ENCODE measurements at regions not wholly inside any gene's neighbourhood (a gene's known extent, or its start where the extent isn't known, plus 50 kb on each side); places are given as distances from the start of the nearest gene placed in this dataset.

- DNase-seq: no peak
Observed at GRCh38 chr14:98751110-98751509, 520.9 kb downstream of the BCL11B start.

GRCh38 chr14:98752660-98753059, 519.3 kb downstream of the BCL11B start:
- no peak for DNase-seq

GRCh38 chr14:98754343-98755020, 517.5 kb downstream of the BCL11B start:
- no peak for DNase-seq

- no peak for DNase-seq
Observed at GRCh38 chr14:98756749-98757148, 515.2 kb downstream of the BCL11B start.

DNA sequence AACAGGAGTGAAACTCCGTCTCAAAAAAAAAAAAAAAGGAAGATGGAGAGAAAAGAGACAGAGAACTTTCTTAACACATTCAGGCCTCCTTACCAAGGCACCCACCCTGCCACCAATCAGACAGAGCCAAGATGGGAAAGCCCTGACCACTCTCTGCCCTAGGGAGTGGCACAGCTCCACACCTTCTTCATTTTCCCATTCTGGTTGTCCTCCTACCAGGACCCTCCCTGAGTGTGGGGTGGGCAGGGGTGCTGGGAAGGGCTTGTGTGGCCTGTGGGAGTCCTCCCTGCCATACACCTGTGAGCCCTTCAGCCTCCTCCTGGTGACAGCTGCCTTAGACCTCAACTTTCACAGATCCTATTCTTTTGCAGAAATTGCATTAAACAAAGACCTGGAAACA, 513.6 kb downstream of the BCL11B start:
- DNase-seq: no peak

GRCh38 chr14:98761993-98762392, 510.0 kb downstream of the BCL11B start:
- no peak for DNase-seq

GRCh38 chr14:98766818-98767217, 505.2 kb downstream of the BCL11B start:
- DNase-seq: no peak

GRCh38 chr14:98769326-98769725, 502.7 kb downstream of the BCL11B start:
- DNase-seq: no peak

DNA sequence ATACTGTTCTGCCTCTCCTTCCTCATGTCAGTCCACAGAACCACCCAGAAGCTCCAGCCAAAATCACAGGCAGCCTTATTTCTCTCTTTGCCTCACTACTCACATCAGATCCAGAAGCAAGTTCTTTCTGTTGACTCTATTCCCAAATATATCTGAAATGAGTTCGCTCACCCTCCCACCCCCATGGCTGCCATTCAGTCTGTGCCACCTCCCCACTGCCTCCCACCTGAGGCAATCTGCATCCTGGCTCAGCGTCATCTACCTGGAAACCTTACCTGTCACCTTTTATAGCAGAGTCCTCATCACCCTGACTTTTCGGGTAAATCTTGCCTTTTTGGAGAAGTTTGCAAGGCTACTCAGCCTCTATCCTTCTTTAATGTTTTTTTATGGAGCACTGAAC, 501.8 kb downstream of the BCL11B start:
- no peak for DNase-seq

- DNase-seq: no peak
Observed at GRCh38 chr14:98773814-98774213, 498.2 kb downstream of the BCL11B start.

DNA sequence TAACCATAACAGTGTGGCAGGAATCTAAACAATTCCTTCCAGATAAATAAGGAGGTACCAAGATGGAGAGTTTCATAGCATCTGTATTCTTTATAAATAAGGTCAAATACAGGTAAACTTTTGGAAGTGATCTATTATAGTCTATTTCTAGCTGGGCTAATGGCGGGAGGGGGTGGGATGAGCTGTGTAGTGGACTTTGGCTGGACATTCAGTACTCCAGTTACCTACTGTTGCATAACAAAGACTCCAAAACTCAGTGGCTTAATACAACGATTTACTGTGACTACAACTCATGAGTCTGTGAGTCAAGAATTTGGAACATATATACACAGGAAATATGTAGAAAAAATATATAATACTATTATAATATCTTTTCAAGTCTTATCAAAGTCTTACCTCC, 496.1 kb downstream of the BCL11B start:
- DNase-seq: no peak

- no peak for DNase-seq
Observed at GRCh38 chr14:98782062-98782461, 489.9 kb downstream of the BCL11B start.

DNA sequence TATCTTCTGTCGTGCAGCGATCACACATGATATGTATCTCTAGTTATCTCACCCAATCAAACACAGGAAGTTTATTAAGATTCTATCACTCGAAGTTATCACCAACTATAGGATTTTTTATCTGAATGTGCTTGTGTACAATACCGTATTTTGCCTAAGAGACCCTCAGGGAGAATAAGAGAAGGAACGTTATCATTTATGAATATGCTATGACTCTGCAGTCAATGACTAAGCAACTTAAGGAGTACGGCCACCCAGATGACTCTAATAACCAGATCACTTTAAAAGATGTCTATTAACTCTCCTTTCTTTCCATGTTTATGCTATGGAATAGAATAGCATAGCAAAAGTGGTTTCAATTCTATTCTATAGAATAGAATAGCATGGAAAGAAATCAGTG, 486.4 kb downstream of the BCL11B start:
- DNase-seq: no peak

DNA sequence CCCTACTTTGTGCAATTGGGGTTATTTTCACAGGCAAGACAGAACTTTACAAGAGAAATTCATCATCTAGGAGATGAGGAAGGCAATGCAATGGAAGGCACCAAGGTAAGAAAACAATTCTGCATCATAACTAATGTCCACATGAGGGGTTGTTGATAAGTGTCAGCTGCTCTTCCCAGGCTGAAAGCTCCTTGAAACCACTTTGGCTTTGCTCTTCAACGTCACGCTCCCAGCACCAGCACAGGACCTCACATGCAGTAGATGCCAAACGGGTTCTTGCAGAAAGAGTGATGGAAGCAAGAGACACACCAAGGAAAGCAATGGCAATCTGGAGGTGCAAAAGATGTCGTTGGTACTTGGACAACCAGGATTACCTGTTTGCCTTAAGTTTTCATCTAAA, 485.5 kb downstream of the BCL11B start:
- no peak for DNase-seq

- no peak for DNase-seq
Observed at GRCh38 chr14:98791661-98792060, 480.3 kb downstream of the BCL11B start.

- no peak for DNase-seq
Observed at GRCh38 chr14:98792171-98792570, 479.8 kb downstream of the BCL11B start.

DNA sequence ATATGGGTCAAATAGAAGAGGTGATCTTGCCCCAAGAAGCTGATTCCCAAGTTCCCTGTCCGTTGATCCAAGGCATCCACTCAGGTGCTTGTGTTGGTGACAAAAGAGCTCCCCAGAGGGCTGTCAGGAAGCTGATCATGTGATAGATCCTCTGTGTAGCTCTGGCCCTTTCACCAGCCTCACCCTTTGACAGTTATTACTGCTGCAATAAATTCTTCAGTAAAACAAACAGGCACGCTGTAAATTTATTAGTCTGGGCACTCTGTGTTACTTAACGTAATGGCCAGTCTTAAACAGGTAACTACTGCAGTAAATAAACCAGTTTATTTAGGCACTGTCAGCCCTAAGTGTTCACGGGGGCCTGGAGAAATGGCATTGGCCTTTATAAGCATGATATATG, 473.9 kb downstream of the BCL11B start:
- no peak for DNase-seq

DNA sequence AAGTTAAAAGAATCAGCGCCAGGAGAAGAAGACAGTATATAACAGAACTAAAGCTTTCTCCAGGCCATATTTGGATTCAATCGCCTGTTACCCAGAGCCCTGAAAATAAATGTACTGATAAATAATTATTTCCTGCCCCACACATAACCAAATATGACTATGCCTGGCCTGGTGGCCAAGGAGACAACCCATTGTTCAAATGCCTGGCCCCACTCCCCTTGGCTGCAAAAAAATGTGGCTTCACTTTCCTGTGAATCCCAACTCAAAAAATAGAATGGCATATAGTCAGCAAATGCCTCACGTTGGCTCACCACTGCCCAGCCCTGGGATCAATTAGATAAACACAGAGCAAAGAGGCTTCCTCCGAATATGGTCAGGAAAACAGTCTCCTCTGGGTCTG, 472.1 kb downstream of the BCL11B start:
- no peak for DNase-seq

GRCh38 chr14:98802044-98802443, 470.0 kb downstream of the BCL11B start:
- DNase-seq: no peak

DNA sequence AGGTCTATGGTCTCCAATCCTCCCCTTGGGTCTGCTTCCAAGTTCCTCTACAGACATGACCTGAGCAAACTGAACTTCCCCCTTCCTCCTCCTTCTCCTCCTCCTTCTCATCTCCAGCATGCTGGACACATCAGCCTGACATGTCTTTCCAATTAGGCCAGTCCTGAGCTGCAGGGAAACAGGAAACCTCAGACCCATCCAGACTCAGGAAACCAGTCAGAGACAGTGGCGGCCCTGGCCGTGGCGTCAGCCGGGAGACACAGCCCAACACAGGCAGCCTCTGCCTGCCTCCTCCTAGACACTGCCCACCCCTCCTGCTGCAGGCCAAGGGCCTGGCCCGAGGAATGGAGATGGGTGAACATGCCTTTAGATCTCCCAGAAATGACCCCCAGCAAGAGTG, 468.8 kb downstream of the BCL11B start:
- no peak for DNase-seq

DNA sequence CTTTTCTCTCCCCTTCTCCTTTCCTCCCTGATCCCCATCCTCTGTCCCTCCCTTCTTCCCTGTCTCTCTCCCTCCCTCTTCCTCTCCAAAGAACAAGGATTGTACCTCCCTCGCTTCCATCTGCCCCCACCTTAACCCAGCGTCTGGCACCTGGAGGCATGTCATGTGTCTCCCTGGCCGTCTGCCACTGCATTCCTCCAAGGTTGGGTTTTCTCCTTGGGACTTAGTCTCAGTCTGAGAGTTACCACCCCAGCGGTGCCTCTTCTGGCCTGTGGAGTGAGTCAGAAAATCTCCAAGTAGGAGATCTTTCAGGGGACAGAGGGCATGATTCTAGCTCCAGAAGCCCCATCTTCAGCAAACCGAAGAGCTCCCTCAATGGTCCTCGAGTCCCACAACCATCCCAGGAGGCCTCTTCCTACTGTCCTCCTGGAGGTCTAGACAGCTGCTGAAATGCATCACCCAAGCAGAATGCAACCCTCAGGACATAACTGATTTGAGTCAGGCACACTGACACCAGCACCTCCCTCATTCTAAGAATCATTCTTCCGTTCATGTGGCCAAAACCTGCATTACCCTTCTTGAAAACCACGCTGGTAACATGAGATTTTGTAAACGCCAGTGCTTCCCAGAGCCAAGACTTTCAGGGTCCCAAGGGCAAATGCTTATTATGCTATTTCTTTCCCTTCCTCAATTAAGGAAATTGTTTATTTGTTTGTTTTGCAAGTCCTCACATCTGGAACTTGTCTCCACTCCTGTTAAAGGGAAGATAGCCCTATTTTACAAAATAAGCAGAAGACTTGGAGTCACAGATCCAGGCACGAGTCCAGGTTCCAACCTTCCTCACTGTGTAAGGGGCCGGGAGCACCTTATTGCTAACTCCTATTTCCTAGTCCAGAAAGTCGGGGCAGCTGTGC, 463.2 kb downstream of the BCL11B start:
- DNase-seq: no peak

DNA sequence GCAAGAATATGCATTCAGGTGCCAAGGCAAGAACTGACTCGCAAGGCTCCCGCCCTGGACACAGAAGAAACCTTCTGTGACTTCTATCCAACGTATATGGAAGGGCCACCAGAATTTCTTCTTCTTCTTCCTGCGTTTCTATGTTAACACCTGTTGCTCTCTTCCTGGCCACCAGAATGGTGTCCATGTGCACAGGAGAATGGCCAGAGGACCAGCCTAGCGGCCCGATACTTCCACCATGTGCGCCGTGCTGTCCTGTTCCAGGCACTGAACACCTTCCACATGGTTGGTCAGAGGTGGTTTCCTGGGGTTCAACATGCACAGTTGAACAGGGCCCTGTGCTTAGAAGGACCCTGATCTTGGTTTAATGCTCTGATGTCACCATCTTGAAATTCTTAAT, 455.8 kb downstream of the BCL11B start:
- no peak for DNase-seq

- DNase-seq: no peak
Observed at GRCh38 chr14:98816720-98817119, 455.3 kb downstream of the BCL11B start.

DNA sequence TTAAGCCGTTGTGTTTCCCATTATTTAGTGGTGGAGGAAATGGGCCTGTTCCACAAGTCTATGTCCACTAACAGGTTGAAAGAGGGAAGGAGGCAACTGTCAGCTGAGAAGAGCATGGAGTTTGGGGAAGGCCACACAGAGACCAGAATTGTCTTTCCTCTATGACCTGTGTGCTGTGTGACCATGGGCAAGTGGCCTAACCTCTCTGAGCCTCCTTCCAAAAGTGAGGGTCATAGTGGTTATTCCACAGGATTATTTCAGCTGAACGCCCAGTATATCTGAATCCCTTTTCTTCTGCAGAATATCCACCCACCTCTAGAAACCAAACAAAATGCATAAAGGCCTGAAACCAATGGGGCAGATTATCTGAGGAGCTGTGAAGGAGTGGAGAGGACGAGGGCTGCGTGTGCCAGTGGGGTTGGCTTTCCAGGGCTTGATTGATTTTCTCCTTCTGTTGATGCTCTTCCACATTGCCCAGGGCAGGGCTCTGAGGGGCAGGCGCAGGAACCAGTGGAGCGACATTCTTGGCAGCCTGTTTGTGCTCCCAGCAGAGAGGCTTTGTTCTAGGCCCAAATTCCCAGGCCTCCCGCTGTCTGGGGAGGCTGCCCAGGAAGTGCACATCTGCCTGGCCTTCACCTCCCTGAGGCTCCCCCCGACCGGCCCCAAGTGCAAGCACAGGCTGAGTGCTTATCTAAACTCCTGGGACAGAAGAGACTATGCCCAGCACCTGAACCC, 452.7 kb downstream of the BCL11B start:
- DNase-seq: no peak
